ENCODE measurements at regions not wholly inside any gene's neighbourhood (a gene's known extent, or its start where the extent isn't known, plus 50 kb on each side); places are given as distances from the start of the nearest gene placed in this dataset.

GRCh38 chr12:27870939-27871338 lies 90.9 kb upstream of the MANSC4 start:
- H3K4me3 Mint-ChIP-seq (ENCODE audit: unreplicated experiment) = no peak overlapping the region
- H3K27me3 Mint-ChIP-seq (ENCODE audit: low read depth) = no peaks in the 10 kb centered on the region
- H3K36me3 Mint-ChIP-seq (ENCODE audit: low read depth) = no peaks in the 10 kb centered on the region
- H3K9me3 Mint-ChIP-seq (ENCODE audit: low read depth) = no peaks in the 10 kb centered on the region
- peaks cover 54% of the 10 kb centered on the region for H3K4me1 Mint-ChIP-seq (ENCODE audit: low read depth)
- DNase-seq (ENCODE audit: low spot score) = no peak
- peak overlapping the region; percentile 28 for H3K27ac Mint-ChIP-seq (ENCODE audit: unreplicated experiment)
- no peak for TF ChIP-seq CTCF (IDR thresholded peaks at IDR 0.05)

GRCh38 chr12:27869567-27869966 lies 89.5 kb upstream of the MANSC4 start:
- TF ChIP-seq CTCF (IDR thresholded peaks at IDR 0.05) = no peak
- no peak overlapping the region for H3K4me3 Mint-ChIP-seq (ENCODE audit: unreplicated experiment)
- peak overlapping the region; percentile 70 for H3K27ac Mint-ChIP-seq (ENCODE audit: unreplicated experiment)
- no peaks in the 10 kb centered on the region for H3K36me3 Mint-ChIP-seq (ENCODE audit: low read depth)
- DNase-seq (ENCODE audit: low spot score) = no peak
- no peaks in the 10 kb centered on the region for H3K27me3 Mint-ChIP-seq (ENCODE audit: low read depth)
- no peaks in the 10 kb centered on the region for H3K9me3 Mint-ChIP-seq (ENCODE audit: low read depth)
- H3K4me1 Mint-ChIP-seq (ENCODE audit: low read depth) = peaks cover 65% of the 10 kb centered on the region

- no peaks in the 10 kb centered on the region for H3K36me3 Mint-ChIP-seq (ENCODE audit: low read depth)
- H3K27ac Mint-ChIP-seq (ENCODE audit: unreplicated experiment) = peak overlapping the region; percentile 96
- H3K9me3 Mint-ChIP-seq (ENCODE audit: low read depth) = peaks cover 3% of the 10 kb centered on the region
- DNase-seq (ENCODE audit: low spot score) = no peak
- H3K4me3 Mint-ChIP-seq (ENCODE audit: unreplicated experiment) = no peak overlapping the region
- no peak for TF ChIP-seq CTCF (IDR thresholded peaks at IDR 0.05)
- peaks cover 68% of the 10 kb centered on the region for H3K4me1 Mint-ChIP-seq (ENCODE audit: low read depth)
- no peaks in the 10 kb centered on the region for H3K27me3 Mint-ChIP-seq (ENCODE audit: low read depth)
Observed at GRCh38 chr12:27868139-27868538, 88.1 kb upstream of the MANSC4 start.

GRCh38 chr12:27866373-27867101 lies 86.5 kb upstream of the MANSC4 start:
- H3K4me3 Mint-ChIP-seq (ENCODE audit: unreplicated experiment) = no peak overlapping the region
- peaks cover 3% of the 10 kb centered on the region for H3K9me3 Mint-ChIP-seq (ENCODE audit: low read depth)
- DNase-seq (ENCODE audit: low spot score) = no peak
- no peaks in the 10 kb centered on the region for H3K27me3 Mint-ChIP-seq (ENCODE audit: low read depth)
- H3K4me1 Mint-ChIP-seq (ENCODE audit: low read depth) = peaks cover 71% of the 10 kb centered on the region
- no peaks in the 10 kb centered on the region for H3K36me3 Mint-ChIP-seq (ENCODE audit: low read depth)
- no peak for TF ChIP-seq CTCF (IDR thresholded peaks at IDR 0.05)
- peak overlapping the region; percentile 96 for H3K27ac Mint-ChIP-seq (ENCODE audit: unreplicated experiment)

- TF ChIP-seq CTCF (IDR thresholded peaks at IDR 0.05) = no peak
- Mint-ChIP-seq H3K9me3 (ENCODE audit: low read depth) (peaks cover 3% of the 10 kb centered on the region), H3K27ac (ENCODE audit: unreplicated experiment) (peak overlapping the region; percentile 49), H3K4me1 (ENCODE audit: low read depth) (peaks cover 60% of the 10 kb centered on the region), H3K36me3 (ENCODE audit: low read depth) (no peaks in the 10 kb centered on the region), H3K4me3 (ENCODE audit: unreplicated experiment) (no peak overlapping the region), H3K27me3 (ENCODE audit: low read depth) (no peaks in the 10 kb centered on the region)
- no peak for DNase-seq (ENCODE audit: low spot score)
Observed at GRCh38 chr12:27865421-27865820, 85.4 kb upstream of the MANSC4 start.

Data from chondrocyte (in vitro differentiated cells).